ENCODE measurements at regions not wholly inside any gene's neighbourhood (a gene's known extent, or its start where the extent isn't known, plus 50 kb on each side); places are given as distances from the start of the nearest gene placed in this dataset.

DNA sequence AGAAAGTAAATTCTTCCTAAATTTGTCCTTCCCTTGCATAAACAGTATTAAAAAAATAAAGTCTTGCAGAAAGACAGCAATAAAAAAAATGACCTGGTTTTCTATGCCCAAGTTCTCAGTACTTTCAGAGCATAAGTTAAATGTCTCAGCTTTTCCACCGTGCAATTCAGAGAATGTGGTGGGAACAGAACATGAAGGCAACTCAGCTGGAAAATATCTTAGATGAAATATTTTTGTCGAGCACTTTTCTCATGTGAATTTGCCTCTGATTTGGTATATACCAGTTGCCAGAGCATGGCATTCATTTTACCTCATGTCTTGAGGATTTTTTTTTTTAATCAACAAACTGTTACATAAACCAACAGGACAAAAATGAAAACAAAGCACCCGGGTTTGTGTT, 176.1 kb downstream of the CETN3 start:
- Histone ChIP-seq H3K27ac (ENCODE audit: low read length) (no peak overlapping the region), H3K27me3 (ENCODE audit: control insufficient read depth, insufficient read depth, low read length) (no peaks in the 10 kb centered on the region), H3K36me3 (ENCODE audit: control insufficient read depth, insufficient read depth, low read length) (no peaks in the 10 kb centered on the region), H3K4me3 (ENCODE audit: low read depth in 2 of 2, low read length in 2 of 2) (no peak overlapping the region), H3K4me1 (ENCODE audit: control insufficient read depth, insufficient read depth, low read length) (no peaks in the 10 kb centered on the region), H3K9me3 (ENCODE audit: control insufficient read depth, insufficient read depth, low read depth, low read length) (no peaks in the 10 kb centered on the region)
- no peak for TF ChIP-seq TCF7L2 (IDR thresholded peaks at IDR 0.05; ENCODE audit: low read depth, low read length)
- TF ChIP-seq, protein P1, sequence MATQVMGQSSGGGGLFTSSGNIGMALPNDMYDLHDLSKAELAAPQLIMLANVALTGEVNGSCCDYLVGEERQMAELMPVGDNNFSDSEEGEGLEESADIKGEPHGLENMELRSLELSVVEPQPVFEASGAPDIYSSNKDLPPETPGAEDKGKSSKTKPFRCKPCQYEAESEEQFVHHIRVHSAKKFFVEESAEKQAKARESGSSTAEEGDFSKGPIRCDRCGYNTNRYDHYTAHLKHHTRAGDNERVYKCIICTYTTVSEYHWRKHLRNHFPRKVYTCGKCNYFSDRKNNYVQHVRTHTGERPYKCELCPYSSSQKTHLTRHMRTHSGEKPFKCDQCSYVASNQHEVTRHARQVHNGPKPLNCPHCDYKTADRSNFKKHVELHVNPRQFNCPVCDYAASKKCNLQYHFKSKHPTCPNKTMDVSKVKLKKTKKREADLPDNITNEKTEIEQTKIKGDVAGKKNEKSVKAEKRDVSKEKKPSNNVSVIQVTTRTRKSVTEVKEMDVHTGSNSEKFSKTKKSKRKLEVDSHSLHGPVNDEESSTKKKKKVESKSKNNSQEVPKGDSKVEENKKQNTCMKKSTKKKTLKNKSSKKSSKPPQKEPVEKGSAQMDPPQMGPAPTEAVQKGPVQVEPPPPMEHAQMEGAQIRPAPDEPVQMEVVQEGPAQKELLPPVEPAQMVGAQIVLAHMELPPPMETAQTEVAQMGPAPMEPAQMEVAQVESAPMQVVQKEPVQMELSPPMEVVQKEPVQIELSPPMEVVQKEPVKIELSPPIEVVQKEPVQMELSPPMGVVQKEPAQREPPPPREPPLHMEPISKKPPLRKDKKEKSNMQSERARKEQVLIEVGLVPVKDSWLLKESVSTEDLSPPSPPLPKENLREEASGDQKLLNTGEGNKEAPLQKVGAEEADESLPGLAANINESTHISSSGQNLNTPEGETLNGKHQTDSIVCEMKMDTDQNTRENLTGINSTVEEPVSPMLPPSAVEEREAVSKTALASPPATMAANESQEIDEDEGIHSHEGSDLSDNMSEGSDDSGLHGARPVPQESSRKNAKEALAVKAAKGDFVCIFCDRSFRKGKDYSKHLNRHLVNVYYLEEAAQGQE (IDR thresholded peaks at IDR 0.05; ENCODE audit: insufficient read depth in 1 of 2, low read depth in 2 of 2, low read length in 1 of 2), result no peak
- no peak for TF ChIP-seq SIN3A (IDR thresholded peaks at IDR 0.05; ENCODE audit: borderline replicate concordance, insufficient read depth, low read depth, low read length)
- no peak for TF ChIP-seq CTCF (IDR thresholded peaks at IDR 0.05)
- TF ChIP-seq POLR2AphosphoS5 (IDR thresholded peaks at IDR 0.05; ENCODE audit: low read depth, low read length), result no peak
- CTCF ChIA-PET, result no interaction called here
- in situ Hi-C loops (cut with HindIII; ENCODE audit: low pct_unique_long_range_greater_than_20kb, low sequenced_read_pairs) (no loop called here), intact Hi-C loops (cut with micrococcal nuclease; ENCODE audit: unreplicated experiment) (no loop called here)
- no peak for DNase-seq (ENCODE audit: low read depth, low spot score)
- POLR2A ChIA-PET, result no interaction called here
- BruUV-seq (replicated peaks), result no TSS peak
- ATAC-seq, result no peak

GRCh38 chr5:90231688-90232087, 177.9 kb downstream of the CETN3 start:
- H3K9me3 ChIP-seq (ENCODE audit: control insufficient read depth, insufficient read depth, low read depth, low read length), result no peaks in the 10 kb centered on the region
- no peaks in the 10 kb centered on the region for H3K36me3 ChIP-seq (ENCODE audit: control insufficient read depth, insufficient read depth, low read length)
- no peak for ATAC-seq
- DNase-seq (ENCODE audit: low read depth, low spot score), result no peak
- no peak overlapping the region for H3K27ac ChIP-seq (ENCODE audit: low read length)
- intact Hi-C loops (cut with micrococcal nuclease; ENCODE audit: unreplicated experiment), result no loop called here
- ChIA-PET CTCF (no interaction called here), POLR2A (no interaction called here)
- H3K27me3 ChIP-seq (ENCODE audit: control insufficient read depth, insufficient read depth, low read length), result no peaks in the 10 kb centered on the region
- no peak overlapping the region for H3K4me3 ChIP-seq (ENCODE audit: low read depth in 2 of 2, low read length in 2 of 2)
- no peaks in the 10 kb centered on the region for H3K4me1 ChIP-seq (ENCODE audit: control insufficient read depth, insufficient read depth, low read length)
- in situ Hi-C loops (cut with HindIII; ENCODE audit: low pct_unique_long_range_greater_than_20kb, low sequenced_read_pairs), result no loop called here
- BruUV-seq (replicated peaks), result no TSS peak
- TF ChIP-seq TCF7L2 (IDR thresholded peaks at IDR 0.05; ENCODE audit: low read depth, low read length) (no peak), SIN3A (IDR thresholded peaks at IDR 0.05; ENCODE audit: borderline replicate concordance, insufficient read depth, low read depth, low read length) (no peak), CTCF (IDR thresholded peaks at IDR 0.05) (no peak), POLR2AphosphoS5 (IDR thresholded peaks at IDR 0.05; ENCODE audit: low read depth, low read length) (no peak)
- TF ChIP-seq, protein P1 (IDR thresholded peaks at IDR 0.05; ENCODE audit: insufficient read depth in 1 of 2, low read depth in 2 of 2, low read length in 1 of 2), result no peak
